Keratinocyte (primary cell): ENCODE measurements at regions not wholly inside any gene's neighbourhood (a gene's known extent, or its start where the extent isn't known, plus 50 kb on each side); places are given as distances from the start of the nearest gene placed in this dataset.

ENCODE experiments used
- DNase-seq: peaks from one replicate; pipeline ENCODE4 v3.0.0-alpha.2; 2011; ENCODE audit warnings: low read depth, missing footprints, low spot score
- FAIRE-seq: peaks from 2 replicates; lab custom pipeline; 2011; peaks lifted over from hg19 to GRCh38; lab: Jason Lieb, UNC
- H2AFZ ChIP-seq: 2 replicates; pipeline ENCODE4 v1.6.0; 2012; ENCODE audit warnings: low read length, control low read depth, inconsistent platforms; ENCODE audit not compliant: control insufficient read depth
- H3K27ac ChIP-seq: 2 replicates; pipeline ENCODE4 v1.5.1; 2011; ENCODE audit warnings: low read length; ENCODE audit not compliant: control insufficient read depth, insufficient read depth
- H3K27me3 ChIP-seq: 3 replicates; pipeline ENCODE4 v1.6.0; 2011; ENCODE audit warnings: low read length; ENCODE audit not compliant: control insufficient read depth, insufficient read depth; ENCODE audit errors: extremely low read depth
- H3K36me3 ChIP-seq, 2 experiments: 2 replicates in 1 of 2; 3 replicates in 1 of 2; pipeline ENCODE4 v1.5.1; 2011; ENCODE audit warnings: low read length in 2 of 2, mild to moderate bottlenecking in 1 of 2; ENCODE audit not compliant: control insufficient read depth in 2 of 2, insufficient read depth in 2 of 2; ENCODE audit errors: extremely low read depth in 1 of 2
- H3K4me1 ChIP-seq: 3 replicates; pipeline ENCODE4 v1.5.1; 2011; ENCODE audit warnings: low read length; ENCODE audit not compliant: control insufficient read depth, insufficient read depth; ENCODE audit errors: extremely low read depth
- H3K4me2 ChIP-seq: 3 replicates; pipeline ENCODE4 v1.6.0; 2011; ENCODE audit warnings: low read depth, low read length; ENCODE audit not compliant: control insufficient read depth, insufficient read depth; ENCODE audit errors: extremely low read depth
- H3K4me3 ChIP-seq, 3 experiments: fragments of 200-600 bp in 1 of 3; sonication (generic) in 1 of 3; 2 replicates in 2 of 3; 3 replicates in 1 of 3; pipeline ENCODE4 v1.5.1; 2011 to 2016; ENCODE audit warnings: low read length in 3 of 3, mild to moderate bottlenecking in 3 of 3, control low read depth in 2 of 3, inconsistent platforms in 1 of 3, low read depth in 1 of 3, mixed read lengths in 1 of 3, mixed run types in 1 of 3, moderate library complexity in 1 of 3; ENCODE audit not compliant: control insufficient read depth in 2 of 3, insufficient read depth in 2 of 3; ENCODE audit errors: extremely low read depth in 1 of 3
- H3K79me2 ChIP-seq: 2 replicates; pipeline ENCODE4 v1.6.0; 2012; ENCODE audit warnings: low read length; ENCODE audit not compliant: control insufficient read depth, insufficient read depth
- H3K9ac ChIP-seq: 3 replicates; pipeline ENCODE4 v1.6.0; 2011; ENCODE audit warnings: low read length; ENCODE audit not compliant: control insufficient read depth, insufficient read depth; ENCODE audit errors: extremely low read depth
- H3K9me1 ChIP-seq: 3 replicates; pipeline ENCODE4 v1.6.0; 2011; ENCODE audit warnings: low read length; ENCODE audit not compliant: control insufficient read depth, insufficient read depth; ENCODE audit errors: extremely low read depth
- H3K9me3 ChIP-seq: 2 replicates; pipeline ENCODE4 v1.5.1; 2012; ENCODE audit warnings: low read depth, low read length; ENCODE audit not compliant: control insufficient read depth
- H4K20me1 ChIP-seq: 3 replicates; pipeline ENCODE4 v1.6.0; 2011; ENCODE audit warnings: low read length; ENCODE audit not compliant: control insufficient read depth, insufficient read depth; ENCODE audit errors: extremely low read depth
- EZH2 ChIP-seq: IDR thresholded peaks from one replicate; pipeline ENCODE4 v1.6.1; 2012; ENCODE audit warnings: inconsistent platforms, mild to moderate bottlenecking, low read length, moderate library complexity
- dilution Hi-C: fragments of 300-500 bp; cut with MboI; formaldehyde crosslinking; loops from one replicate; pipeline ENCODE4 v1.7.0; 2020; ENCODE audit warnings: low sequenced_read_pairs; ENCODE audit not compliant: extremely low pct_ligation_motif_present
- TF ChIP-seq, protein P1 (sequence below), 3 experiments: IDR thresholded peaks in 1 of 3; conservative IDR thresholded peaks in 1 of 3; optimal IDR thresholded peaks in 1 of 3; 2 replicates in 2 of 3; 3 replicates in 1 of 3; pipeline versions ENCODE3 to v1.5.1; 2011; ENCODE audit warnings: low read length in 3 of 3, mild to moderate bottlenecking in 3 of 3, moderate library complexity in 2 of 3, control low read depth in 1 of 3, inconsistent platforms in 1 of 3; ENCODE audit not compliant: insufficient read depth in 2 of 3; ENCODE audit errors: extremely low read depth in 1 of 3

GRCh38 chr16:49000594-49000993, 281.0 kb downstream of the CBLN1 start:
- Histone ChIP-seq H3K9me1 (no peaks in the 10 kb centered on the region), H3K79me2 (no peaks in the 10 kb centered on the region), H2AFZ (no peak overlapping the region), H3K4me3 (no peak overlapping the region), H4K20me1 (no peaks in the 10 kb centered on the region), H3K27ac (no peak overlapping the region), H3K36me3 (no peaks in the 10 kb centered on the region), H3K4me1 (no peaks in the 10 kb centered on the region), H3K27me3 (no peaks in the 10 kb centered on the region), H3K9ac (no peak overlapping the region), H3K9me3 (no peaks in the 10 kb centered on the region), H3K4me2 (no peak overlapping the region)
- no peak for TF ChIP-seq EZH2
- TF ChIP-seq, protein P1, sequence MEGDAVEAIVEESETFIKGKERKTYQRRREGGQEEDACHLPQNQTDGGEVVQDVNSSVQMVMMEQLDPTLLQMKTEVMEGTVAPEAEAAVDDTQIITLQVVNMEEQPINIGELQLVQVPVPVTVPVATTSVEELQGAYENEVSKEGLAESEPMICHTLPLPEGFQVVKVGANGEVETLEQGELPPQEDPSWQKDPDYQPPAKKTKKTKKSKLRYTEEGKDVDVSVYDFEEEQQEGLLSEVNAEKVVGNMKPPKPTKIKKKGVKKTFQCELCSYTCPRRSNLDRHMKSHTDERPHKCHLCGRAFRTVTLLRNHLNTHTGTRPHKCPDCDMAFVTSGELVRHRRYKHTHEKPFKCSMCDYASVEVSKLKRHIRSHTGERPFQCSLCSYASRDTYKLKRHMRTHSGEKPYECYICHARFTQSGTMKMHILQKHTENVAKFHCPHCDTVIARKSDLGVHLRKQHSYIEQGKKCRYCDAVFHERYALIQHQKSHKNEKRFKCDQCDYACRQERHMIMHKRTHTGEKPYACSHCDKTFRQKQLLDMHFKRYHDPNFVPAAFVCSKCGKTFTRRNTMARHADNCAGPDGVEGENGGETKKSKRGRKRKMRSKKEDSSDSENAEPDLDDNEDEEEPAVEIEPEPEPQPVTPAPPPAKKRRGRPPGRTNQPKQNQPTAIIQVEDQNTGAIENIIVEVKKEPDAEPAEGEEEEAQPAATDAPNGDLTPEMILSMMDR (optimal IDR thresholded peaks at IDR 0.05 in 1 of 3, IDR thresholded peaks at IDR 0.05 in 1 of 3, conservative IDR thresholded peaks at IDR 0.05 in 1 of 3; ENCODE audit: extremely low read depth in 1 of 3, insufficient read depth in 2 of 3, low read length in 3 of 3): peak; percentile 54 to 82 (median 69)
- DNase-seq: no peak
- FAIRE-seq: no peak
- dilution Hi-C loops: no loop called here

GRCh38 chr16:48999508-48999907, 282.1 kb downstream of the CBLN1 start:
- TF ChIP-seq, protein P1 (optimal IDR thresholded peaks at IDR 0.05 in 1 of 3, IDR thresholded peaks at IDR 0.05 in 1 of 3, conservative IDR thresholded peaks at IDR 0.05 in 1 of 3; ENCODE audit: extremely low read depth in 1 of 3, insufficient read depth in 2 of 3, low read length in 3 of 3): no peak
- no peak for TF ChIP-seq EZH2
- H3K9me1 ChIP-seq: no peaks in the 10 kb centered on the region
- FAIRE-seq (no peak), DNase-seq (no peak)
- peak overlapping the region; percentile 14 for H2AFZ ChIP-seq
- H3K9ac ChIP-seq: no peak overlapping the region
- H3K36me3 ChIP-seq: no peaks in the 10 kb centered on the region
- no peaks in the 10 kb centered on the region for H3K27me3 ChIP-seq
- no peak overlapping the region for H3K27ac ChIP-seq
- H3K4me2 ChIP-seq: no peak overlapping the region
- no peaks in the 10 kb centered on the region for H3K79me2 ChIP-seq
- H3K4me3 ChIP-seq: no peak overlapping the region
- H3K4me1 ChIP-seq: no peaks in the 10 kb centered on the region
- dilution Hi-C loops: no loop called here
- H3K9me3 ChIP-seq: no peaks in the 10 kb centered on the region
- no peaks in the 10 kb centered on the region for H4K20me1 ChIP-seq
